Activated CD8-positive, alpha-beta T cell treated with anti-CD3 and anti-CD28 coated beads, Interleukin-2, amount 10 ng/mL, durations not matched to agents 7 days and 5 days (primary cell): ENCODE measurements at regions not wholly inside any gene's neighbourhood (a gene's known extent, or its start where the extent isn't known, plus 50 kb on each side); places are given as distances from the start of the nearest gene placed in this dataset.

Experiments
- ATAC-seq: fragments of 150-1000 bp; cut with Tn5 transposase; one replicate; pipeline ENCODE4 v1.10.0; 2021; ENCODE audit warnings: moderate library complexity
- CTCF ChIA-PET: fragments of 350-600 bp; sonication (Branson Sonifier 250); formaldehyde crosslinking; loops from one replicate; lab custom pipeline; 2021; ENCODE audit warnings: antibody characterized with exemption; lab: Charles Lee
- POLR2A ChIA-PET: fragments of 350-600 bp; sonication (Branson Sonifier 250); formaldehyde crosslinking; loops from one replicate; lab custom pipeline; 2021; ENCODE audit warnings: antibody characterized with exemption; lab: Charles Lee
- DNase-seq: peaks from one replicate; pipeline ENCODE4 v3.0.0-alpha.2; 2020
- H3K27ac Mint-ChIP-seq: one replicate; pipeline ENCODE4 v1.8.0; 2021; ENCODE audit warnings: mild to moderate bottlenecking, mixed read lengths
- H3K27me3 Mint-ChIP-seq: one replicate; pipeline ENCODE4 v1.8.0; 2021; ENCODE audit warnings: low read depth, mixed read lengths
- H3K36me3 Mint-ChIP-seq: one replicate; pipeline ENCODE4 v1.8.0; 2021; ENCODE audit warnings: low read depth, mixed read lengths
- H3K4me1 Mint-ChIP-seq: one replicate; pipeline ENCODE4 v1.8.0; 2021; ENCODE audit warnings: low read depth, mixed read lengths
- H3K4me3 Mint-ChIP-seq: one replicate; pipeline ENCODE4 v1.8.0; 2021; ENCODE audit warnings: mild to moderate bottlenecking, mixed read lengths
- H3K9me3 Mint-ChIP-seq: one replicate; pipeline ENCODE4 v1.8.0; 2022; ENCODE audit warnings: mixed read lengths; ENCODE audit not compliant: insufficient read depth

GRCh38 chr6:14361956-14362587 lies 244.5 kb downstream of the CD83 start:
- no peaks in the 10 kb centered on the region for H3K9me3 Mint-ChIP-seq
- ChIA-PET CTCF (no interaction called here), POLR2A (no interaction called here)
- H3K4me1 Mint-ChIP-seq, result no peaks in the 10 kb centered on the region
- H3K36me3 Mint-ChIP-seq, result no peaks in the 10 kb centered on the region
- peaks cover 8% of the 10 kb centered on the region for H3K27me3 Mint-ChIP-seq
- ATAC-seq (no peak), DNase-seq (no peak)
- no peak overlapping the region for H3K4me3 Mint-ChIP-seq
- no peak overlapping the region for H3K27ac Mint-ChIP-seq

GRCh38 chr6:14364370-14364769 lies 246.8 kb downstream of the CD83 start:
- no peaks in the 10 kb centered on the region for H3K36me3 Mint-ChIP-seq
- H3K27me3 Mint-ChIP-seq, result no peaks in the 10 kb centered on the region
- DNase-seq (no peak), ATAC-seq (no peak)
- CTCF ChIA-PET, result no interaction called here
- no peaks in the 10 kb centered on the region for H3K9me3 Mint-ChIP-seq
- H3K4me1 Mint-ChIP-seq, result no peaks in the 10 kb centered on the region
- POLR2A ChIA-PET, result no interaction called here
- H3K4me3 Mint-ChIP-seq, result no peak overlapping the region
- no peak overlapping the region for H3K27ac Mint-ChIP-seq

- H3K9me3 Mint-ChIP-seq, result no peaks in the 10 kb centered on the region
These were observed 247.8 kb downstream of the CD83 start for GRCh38 chr6:14365393-14365792.

GRCh38 chr6:14366315-14366714 lies 248.7 kb downstream of the CD83 start:
- ATAC-seq (no peak), DNase-seq (no peak)
- Mint-ChIP-seq H3K27ac (no peak overlapping the region), H3K36me3 (no peaks in the 10 kb centered on the region), H3K4me3 (no peak overlapping the region), H3K9me3 (no peaks in the 10 kb centered on the region), H3K4me1 (peaks cover 4% of the 10 kb centered on the region), H3K27me3 (no peaks in the 10 kb centered on the region)
- ChIA-PET POLR2A (no interaction called here), CTCF (no interaction called here)

More at GRCh38 chr6:14365393-14365792, 247.8 kb downstream of the CD83 start:
- Mint-ChIP-seq H3K27me3 (no peaks in the 10 kb centered on the region), H3K36me3 (no peaks in the 10 kb centered on the region), H3K4me3 (no peak overlapping the region), H3K4me1 (no peaks in the 10 kb centered on the region), H3K27ac (no peak overlapping the region)
- no peak for DNase-seq
- ChIA-PET CTCF (no interaction called here), POLR2A (no interaction called here)
- ATAC-seq, result no peak

- ChIA-PET CTCF (interaction anchor here (1.3 kb wide), 1 partner anchor 344 kb away, joined by 3 read pairs; no protein-coding TSS in a partner anchor), POLR2A (no interaction called here)
- DNase-seq (no peak), ATAC-seq (no peak)
- no peaks in the 10 kb centered on the region for H3K36me3 Mint-ChIP-seq
- H3K4me1 Mint-ChIP-seq, result peaks cover 7% of the 10 kb centered on the region
- no peak overlapping the region for H3K27ac Mint-ChIP-seq
- H3K27me3 Mint-ChIP-seq, result no peaks in the 10 kb centered on the region
- H3K4me3 Mint-ChIP-seq, result no peak overlapping the region
- no peaks in the 10 kb centered on the region for H3K9me3 Mint-ChIP-seq
These were observed 249.3 kb downstream of the CD83 start for GRCh38 chr6:14366872-14367271.

GRCh38 chr6:14367296-14367695 lies 249.7 kb downstream of the CD83 start:
- no peak for DNase-seq
- H3K27ac Mint-ChIP-seq, result no peak overlapping the region
- no peaks in the 10 kb centered on the region for H3K27me3 Mint-ChIP-seq
- POLR2A ChIA-PET, result no interaction called here
- CTCF ChIA-PET, result interaction anchor here (1.3 kb wide), 1 partner anchor 344 kb away, joined by 3 read pairs; no protein-coding TSS in a partner anchor
- H3K4me1 Mint-ChIP-seq, result peaks cover 12% of the 10 kb centered on the region
- H3K36me3 Mint-ChIP-seq, result no peaks in the 10 kb centered on the region
- no peak overlapping the region for H3K4me3 Mint-ChIP-seq
- no peaks in the 10 kb centered on the region for H3K9me3 Mint-ChIP-seq
- no peak for ATAC-seq

GRCh38 chr6:14369717-14370116 lies 252.1 kb downstream of the CD83 start:
- H3K4me1 Mint-ChIP-seq, result peaks cover 18% of the 10 kb centered on the region
- H3K9me3 Mint-ChIP-seq, result no peaks in the 10 kb centered on the region
- CTCF ChIA-PET, result interaction anchor here (1.5 kb wide), 1 partner anchor 52 kb away, joined by 3 read pairs; no protein-coding TSS in a partner anchor
- H3K4me3 Mint-ChIP-seq, result no peak overlapping the region
- ATAC-seq (no peak), DNase-seq (no peak)
- H3K27ac Mint-ChIP-seq, result no peak overlapping the region
- no peaks in the 10 kb centered on the region for H3K27me3 Mint-ChIP-seq
- POLR2A ChIA-PET, result interaction anchor here (0.6 kb wide), 1 partner anchor 16 kb away, joined by 3 read pairs; no protein-coding TSS in a partner anchor
- no peaks in the 10 kb centered on the region for H3K36me3 Mint-ChIP-seq

- H3K4me1 Mint-ChIP-seq, result peaks cover 27% of the 10 kb centered on the region
- no peak for ATAC-seq
- H3K4me3 Mint-ChIP-seq, result peak overlapping the region; percentile 17
- no peaks in the 10 kb centered on the region for H3K9me3 Mint-ChIP-seq
- H3K36me3 Mint-ChIP-seq, result no peaks in the 10 kb centered on the region
- DNase-seq, result no peak
- ChIA-PET CTCF (no interaction called here), POLR2A (no interaction called here)
- H3K27me3 Mint-ChIP-seq, result no peaks in the 10 kb centered on the region
- H3K27ac Mint-ChIP-seq, result no peak overlapping the region
These were observed 254.0 kb downstream of the CD83 start for GRCh38 chr6:14371530-14371929.

- DNase-seq, result no peak
- H3K27ac Mint-ChIP-seq, result no peak overlapping the region
- peaks cover 2% of the 10 kb centered on the region for H3K27me3 Mint-ChIP-seq
- H3K4me1 Mint-ChIP-seq, result peaks cover 27% of the 10 kb centered on the region
- no peaks in the 10 kb centered on the region for H3K9me3 Mint-ChIP-seq
- no peak overlapping the region for H3K4me3 Mint-ChIP-seq
- ChIA-PET POLR2A (no interaction called here), CTCF (interaction anchor here (0.7 kb wide), 1 partner anchor 79 kb away, joined by 3 read pairs; no protein-coding TSS in a partner anchor)
- ATAC-seq, result no peak
- H3K36me3 Mint-ChIP-seq, result peaks cover 5% of the 10 kb centered on the region
These were observed 255.3 kb downstream of the CD83 start for GRCh38 chr6:14372734-14373489.

- ATAC-seq, result no peak
- peaks cover 5% of the 10 kb centered on the region for H3K36me3 Mint-ChIP-seq
- ChIA-PET CTCF (no interaction called here), POLR2A (no interaction called here)
- H3K9me3 Mint-ChIP-seq, result no peaks in the 10 kb centered on the region
- H3K4me1 Mint-ChIP-seq, result peaks cover 27% of the 10 kb centered on the region
- no peak overlapping the region for H3K4me3 Mint-ChIP-seq
- no peak overlapping the region for H3K27ac Mint-ChIP-seq
- peaks cover 2% of the 10 kb centered on the region for H3K27me3 Mint-ChIP-seq
- DNase-seq, result no peak
These were observed 256.3 kb downstream of the CD83 start for GRCh38 chr6:14373648-14374437.

- H3K4me1 Mint-ChIP-seq, result peaks cover 42% of the 10 kb centered on the region
- no peak for DNase-seq
- ATAC-seq, result no peak
- peaks cover 2% of the 10 kb centered on the region for H3K27me3 Mint-ChIP-seq
- no peak overlapping the region for H3K4me3 Mint-ChIP-seq
- no peaks in the 10 kb centered on the region for H3K9me3 Mint-ChIP-seq
- POLR2A ChIA-PET, result no interaction called here
- CTCF ChIA-PET, result interaction anchor here (0.8 to 1.0 kb wide), 2 partner anchors 8 to 74 kb away, joined by 3 read pairs; no protein-coding TSS in a partner anchor
- no peak overlapping the region for H3K27ac Mint-ChIP-seq
- H3K36me3 Mint-ChIP-seq, result peaks cover 5% of the 10 kb centered on the region
These were observed 258.4 kb downstream of the CD83 start for GRCh38 chr6:14375930-14376329.
